ENCODE measurements at regions not wholly inside any gene's neighbourhood (a gene's known extent, or its start where the extent isn't known, plus 50 kb on each side); places are given as distances from the start of the nearest gene placed in this dataset.

- no peaks in the 10 kb centered on the region for H3K79me2 ChIP-seq (ENCODE audit: control insufficient read depth in 1 of 2, insufficient read depth in 2 of 2, low read length in 2 of 2)
- POLR2A ChIA-PET (ENCODE audit: partially characterized antibody): no interaction called here
- CTCF ChIA-PET (ENCODE audit: partially characterized antibody): interaction anchor here (1.0 kb wide), 1 partner anchor 1258 kb away, joined by 3 read pairs; no protein-coding TSS in a partner anchor
- no peak overlapping the region for H2BK12ac ChIP-seq (ENCODE audit: low read depth, low read length)
- no peaks in the 10 kb centered on the region for H3K23me2 ChIP-seq (ENCODE audit: low read depth, low read length)
- TF ChIP-seq CBX5 (IDR thresholded peaks at IDR 0.05; ENCODE audit: low read depth, low read length) (no peak), YY1 (IDR thresholded peaks at IDR 0.05; ENCODE audit: low read depth, low read length) (no peak), FOSL1 (IDR thresholded peaks at IDR 0.05; ENCODE audit: insufficient read depth, low read depth, low read length) (no peak), E2F6 (IDR thresholded peaks at IDR 0.05) (no peak), SIN3A (conservative IDR thresholded peaks at IDR 0.05 in 1 of 2, IDR thresholded peaks at IDR 0.05 in 1 of 2; ENCODE audit: low read depth in 1 of 2, low read length in 2 of 2) (no peak), TCF12 (IDR thresholded peaks at IDR 0.05; ENCODE audit: low read depth, low read length) (no peak)
- H3K14ac ChIP-seq (ENCODE audit: insufficient read length): no peak overlapping the region
- no peak overlapping the region for H2AFZ ChIP-seq (ENCODE audit: low read length)
- FAIRE-seq: no peak
- no peaks in the 10 kb centered on the region for H3K79me1 ChIP-seq (ENCODE audit: low read depth, low read length)
- no peak overlapping the region for H3K4me3 ChIP-seq (ENCODE audit: extremely low read depth in 1 of 4, insufficient read depth in 2 of 4, low read depth in 3 of 4, low read length in 4 of 4)
- H3K4me1 ChIP-seq (replicated peaks in 1 of 4; ENCODE audit: control insufficient read depth in 3 of 4, insufficient read depth in 4 of 4, low read length in 3 of 4): no peaks in the 10 kb centered on the region; a peak in 1 of 7 replicates
- no peak overlapping the region for H4K8ac ChIP-seq (ENCODE audit: extremely low read depth, insufficient read depth, low read length)
- H3K4ac ChIP-seq (replicated peaks; ENCODE audit: insufficient read length, low read depth, low read length): no peak overlapping the region
- no peaks in the 10 kb centered on the region for H4K20me1 ChIP-seq (replicated peaks in 1 of 2; ENCODE audit: control insufficient read depth in 1 of 2, insufficient read depth in 2 of 2, low read length in 2 of 2)
- H2BK20ac ChIP-seq (ENCODE audit: low read length): no peak overlapping the region
- H3K4me2 ChIP-seq (ENCODE audit: insufficient read depth in 1 of 2, low read depth in 2 of 2, low read length in 2 of 2): no peak overlapping the region
- H3K9me3 ChIP-seq (ENCODE audit: insufficient read depth in 2 of 2, low read depth in 1 of 2, low read length in 1 of 2): no peaks in the 10 kb centered on the region
- H3K27ac ChIP-seq (ENCODE audit: low read depth, low read length): no peak overlapping the region
- H4K5ac ChIP-seq (ENCODE audit: insufficient read length, low read depth, low read length): no peak overlapping the region
- no peak overlapping the region for H3K18ac ChIP-seq (ENCODE audit: extremely low read depth, low read length)
- H3K9ac ChIP-seq (replicated peaks in 1 of 4; ENCODE audit: extremely low read depth in 1 of 4, low read depth in 3 of 4, low read length in 3 of 4): no peak overlapping the region
- no peak overlapping the region for H2BK120ac ChIP-seq (replicated peaks; ENCODE audit: low read depth, low read length)
- H3K56ac ChIP-seq (replicated peaks; ENCODE audit: insufficient read length, low read depth, low read length): no peak overlapping the region
- H2BK5ac ChIP-seq (ENCODE audit: low read depth, low read length): no peak overlapping the region
- no peak overlapping the region for H2BK15ac ChIP-seq (ENCODE audit: low read length)
- DNase-seq (ENCODE audit: low read depth in 1 of 2, low spot score in 2 of 2): no peak
- H2AK5ac ChIP-seq (ENCODE audit: low read depth, low read length): no peak overlapping the region
- H4K91ac ChIP-seq (replicated peaks; ENCODE audit: insufficient read length, low read length): no peak overlapping the region
- H3K23ac ChIP-seq (ENCODE audit: insufficient read length): no peak overlapping the region
- H3K27me3 ChIP-seq (replicated peaks in 1 of 4; ENCODE audit: control insufficient read depth in 3 of 4, extremely low read depth in 1 of 4, insufficient read depth in 3 of 4, low read length in 3 of 4): no peaks in the 10 kb centered on the region
- WGBS, 2 experiments (ENCODE audit: extremely low coverage in 1 of 2, insufficient coverage in 1 of 2, insufficient read length in 1 of 2, insufficient replicate concordance in 2 of 2, low coverage in 1 of 2, low lambda C conversion rate in 2 of 2, missing lambda C conversion rate in 1 of 2): 82% methylated on average over 2 of the region's 2 CpGs; no CpG with 5 or more reads in 1 of the 2 experiments
- no peaks in the 10 kb centered on the region for H3K36me3 ChIP-seq (ENCODE audit: control insufficient read depth in 2 of 4, insufficient read depth in 4 of 4, low read length in 3 of 4)
Measured at GRCh38 chr7:88396295-88396947, 89.7 kb upstream of the STEAP4 start.
